ENCODE measurements at regions not wholly inside any gene's neighbourhood (a gene's known extent, or its start where the extent isn't known, plus 50 kb on each side); places are given as distances from the start of the nearest gene placed in this dataset.

- DNase-seq (ENCODE audit: low read depth), result no peak
Observed at GRCh38 chr6:143621876-143622605, 55.7 kb upstream of the PHACTR2 start.

DNA sequence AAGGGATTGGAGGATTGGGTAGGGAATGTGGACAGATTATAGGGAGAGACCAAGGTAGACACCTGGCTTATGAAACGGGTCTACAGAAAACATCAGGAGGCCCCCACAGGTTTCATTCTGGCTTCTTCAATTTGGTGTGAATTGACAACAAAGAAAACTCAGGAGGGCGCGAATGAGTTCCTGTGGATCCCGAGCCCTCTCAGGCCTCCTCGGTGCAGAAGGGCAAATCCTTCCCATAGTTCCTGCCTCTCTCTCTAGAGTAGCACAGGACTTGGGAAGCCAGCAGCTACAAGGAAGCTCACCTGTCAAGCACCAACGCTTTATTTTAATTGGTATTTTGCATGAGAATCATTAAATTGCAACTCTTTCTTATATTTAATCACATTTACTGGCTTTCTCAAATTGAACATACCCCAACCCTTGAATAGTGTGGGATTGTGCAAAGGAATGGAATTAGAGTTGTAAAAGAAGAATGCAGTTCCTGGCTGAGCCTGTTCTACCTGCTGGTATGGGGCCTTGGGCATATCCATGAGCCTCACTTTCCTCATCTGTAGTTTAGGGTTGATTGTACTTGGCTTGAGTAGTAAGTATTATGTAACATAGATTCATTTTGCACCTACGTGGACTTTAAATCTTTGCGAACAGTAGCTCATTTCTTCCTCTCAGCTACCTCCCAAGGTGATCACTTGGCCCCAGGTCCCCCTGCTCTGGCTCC lies 56.4 kb upstream of the PHACTR2 start:
- no peak for DNase-seq (ENCODE audit: low read depth)

DNA sequence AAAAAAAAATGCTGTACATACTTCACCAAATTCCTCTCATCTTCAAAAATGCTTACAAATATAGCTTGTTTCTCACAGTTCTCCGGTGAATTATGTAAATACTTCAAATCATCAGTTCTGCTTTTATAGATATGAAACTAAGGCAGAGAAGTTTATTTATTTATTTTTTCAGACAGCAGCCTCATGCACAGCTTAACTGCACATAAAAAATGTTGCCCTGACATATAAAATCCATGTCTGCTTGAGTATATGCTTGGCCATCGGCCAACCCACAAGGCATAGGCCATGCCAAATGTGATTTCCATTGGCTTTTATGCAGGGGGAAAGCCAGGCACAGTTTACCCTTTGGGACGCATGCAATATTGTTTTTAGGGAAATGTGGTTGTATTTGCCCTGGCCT lies 57.3 kb upstream of the PHACTR2 start:
- DNase-seq (ENCODE audit: low read depth), result no peak

DNA sequence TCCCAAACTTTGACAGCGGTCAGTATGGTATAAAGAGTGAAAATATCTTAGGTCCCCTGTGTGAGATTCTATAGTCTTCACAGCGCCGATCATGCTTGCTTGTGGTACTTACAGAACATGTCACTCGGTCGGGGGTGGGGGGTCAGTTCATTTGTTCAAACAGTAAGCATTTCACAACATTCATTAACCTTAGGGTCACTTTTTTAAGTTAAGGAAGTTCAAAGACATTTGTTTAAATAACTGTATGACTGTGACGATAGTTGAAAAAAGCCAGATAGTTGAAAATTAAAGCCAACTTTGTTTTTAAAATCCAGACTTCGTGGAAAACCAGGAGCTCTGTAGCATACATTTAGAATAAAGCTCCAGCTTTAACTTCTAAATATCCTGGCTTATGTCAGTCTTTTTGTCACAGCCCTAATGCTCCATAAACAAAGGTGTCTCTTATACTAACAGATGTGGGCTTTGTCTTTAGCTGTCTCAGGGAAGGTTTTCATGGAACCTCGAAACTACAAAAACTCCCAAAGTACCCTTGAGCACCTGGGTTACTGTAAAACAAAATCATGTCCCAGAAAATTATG lies 57.9 kb upstream of the PHACTR2 start:
- DNase-seq (ENCODE audit: low read depth), result no peak

DNA sequence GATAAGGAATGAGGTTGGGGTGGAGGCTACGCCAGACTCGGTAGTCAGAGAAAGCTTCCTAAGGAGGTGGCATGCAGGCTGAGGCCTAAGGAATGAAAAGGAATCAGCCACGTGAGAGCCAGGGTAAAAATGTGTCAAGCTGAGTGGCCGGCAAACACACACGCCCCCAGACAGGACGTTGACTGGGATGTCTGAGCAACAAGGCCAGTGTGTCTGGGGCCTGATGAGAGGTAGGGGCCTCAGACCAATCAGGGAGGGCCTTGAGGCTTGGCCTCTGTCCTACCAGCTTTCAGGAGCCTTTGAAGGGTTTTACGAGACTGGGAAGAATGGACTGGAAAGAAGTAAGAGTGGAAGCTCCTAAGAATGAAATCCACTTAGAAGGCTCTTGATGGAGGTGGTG lies 61.0 kb upstream of the PHACTR2 start:
- DNase-seq (ENCODE audit: low read depth), result no peak

DNA sequence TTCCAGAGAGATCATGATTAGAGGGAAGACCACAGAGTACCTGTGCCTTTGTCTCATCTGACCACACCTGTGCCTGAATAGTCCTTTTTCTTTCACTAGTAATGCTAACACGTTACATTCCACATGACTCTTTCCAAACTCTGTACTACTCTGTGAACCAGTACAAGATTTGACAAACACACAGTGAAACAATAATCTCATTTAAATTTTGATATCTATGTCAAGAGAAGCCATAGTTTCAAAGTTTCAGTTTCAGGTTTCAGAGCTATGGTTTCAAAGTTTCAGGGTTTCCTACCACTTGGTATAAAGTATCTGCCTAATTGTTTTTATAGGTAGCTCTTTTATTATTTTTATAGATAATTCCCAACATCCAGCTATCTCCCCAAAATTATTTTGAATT lies 62.0 kb upstream of the PHACTR2 start:
- no peak for DNase-seq (ENCODE audit: low read depth)

DNA sequence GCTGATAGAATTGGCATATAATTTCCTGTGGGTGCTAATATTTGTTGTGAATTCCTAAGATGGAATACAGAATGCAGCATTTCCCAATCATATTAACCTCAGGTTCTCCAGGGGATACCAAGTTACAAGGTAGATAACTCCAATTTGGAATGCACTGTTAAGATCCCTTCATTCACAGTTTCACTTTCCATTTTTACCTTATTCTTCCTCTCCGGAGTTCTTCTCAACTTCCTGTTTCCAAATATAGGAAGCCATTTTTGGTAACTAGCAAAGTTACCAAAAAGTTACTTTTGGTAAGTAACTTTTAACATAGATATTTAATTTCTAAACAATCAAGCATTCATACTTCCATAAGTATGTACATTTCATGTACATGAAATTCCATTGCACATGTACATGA lies 63.5 kb upstream of the PHACTR2 start:
- DNase-seq (ENCODE audit: low read depth), result no peak

- DNase-seq (ENCODE audit: low read depth), result no peak
Observed at GRCh38 chr6:143613749-143614148, 64.0 kb upstream of the PHACTR2 start.

DNA sequence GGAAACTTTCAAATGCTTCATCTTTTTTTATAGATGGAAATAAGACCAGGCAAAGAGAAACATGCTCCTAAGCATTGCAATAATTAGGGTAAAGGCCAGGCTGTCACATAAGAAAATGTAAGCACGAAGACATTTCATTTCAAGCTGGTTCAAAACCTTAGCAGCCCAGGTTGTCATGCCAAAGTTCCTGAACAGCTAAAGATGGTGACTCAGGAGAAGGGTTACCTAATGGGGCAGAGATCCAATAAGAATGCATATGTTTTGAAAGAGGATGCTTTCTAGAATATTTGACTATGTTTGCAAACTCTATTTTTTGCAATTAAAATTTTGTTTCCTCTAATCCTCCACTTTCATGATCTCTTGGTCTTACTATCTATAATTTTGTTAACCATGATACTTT lies 65.6 kb upstream of the PHACTR2 start:
- no peak for DNase-seq (ENCODE audit: low read depth)

DNA sequence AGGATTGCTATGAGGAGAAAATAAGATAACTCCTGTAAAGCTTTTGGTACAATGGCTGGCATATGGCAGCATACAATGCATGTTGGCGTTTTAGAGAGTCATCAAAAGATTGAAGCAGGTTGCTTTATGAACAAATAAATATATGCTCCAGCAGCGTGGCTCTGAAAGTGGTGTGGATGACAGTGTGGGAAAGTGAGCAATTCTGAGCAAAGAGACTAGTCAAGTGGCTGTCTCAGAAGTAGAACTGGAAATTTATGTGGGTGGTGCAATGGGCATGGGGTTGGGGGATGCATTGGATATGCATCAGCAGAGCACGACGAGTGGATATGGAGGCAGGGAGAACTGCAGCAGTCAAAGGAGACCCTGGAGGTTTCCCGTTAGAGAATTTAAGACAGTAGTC lies 66.2 kb upstream of the PHACTR2 start:
- DNase-seq (ENCODE audit: low read depth), result no peak

DNA sequence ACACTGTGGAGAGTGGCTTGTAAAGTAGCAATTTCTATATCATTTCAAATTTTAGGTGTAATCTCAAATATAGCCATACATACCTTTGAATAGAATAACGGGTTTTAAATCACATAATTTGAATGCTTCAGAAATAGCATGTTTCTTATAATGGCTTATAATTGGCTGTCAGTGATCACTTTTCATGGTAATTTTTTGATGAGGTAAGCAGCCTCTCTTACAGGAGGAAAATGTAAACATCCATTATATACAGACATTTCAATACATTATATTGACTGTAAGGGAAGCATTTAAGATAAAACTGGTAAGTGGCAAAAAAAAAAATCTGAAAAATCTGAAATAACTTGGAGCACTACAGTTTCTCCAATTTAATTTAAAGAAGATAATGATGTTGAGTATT lies 67.8 kb upstream of the PHACTR2 start:
- DNase-seq (ENCODE audit: low read depth), result no peak

DNA sequence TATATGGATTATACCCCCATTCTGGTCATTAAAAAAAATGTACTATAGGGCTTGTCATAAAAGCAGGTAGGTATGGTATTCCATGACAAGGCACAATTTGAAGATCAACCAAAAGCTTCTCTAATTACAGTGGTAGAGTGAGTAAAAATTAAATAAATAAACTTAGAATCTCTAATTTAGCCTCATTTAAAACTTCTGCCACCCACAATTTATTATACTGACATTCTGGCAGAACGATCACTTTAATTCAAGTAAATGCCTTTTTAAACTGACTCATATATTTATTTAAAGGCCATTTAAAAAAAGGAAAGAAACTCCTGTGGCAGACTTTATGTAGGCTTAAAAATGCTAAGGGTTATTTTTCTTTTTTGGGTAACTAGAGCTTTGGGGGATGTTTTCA lies 68.3 kb upstream of the PHACTR2 start:
- no peak for DNase-seq (ENCODE audit: low read depth)

- DNase-seq (ENCODE audit: low read depth), result no peak
Observed at GRCh38 chr6:143608906-143609305, 68.9 kb upstream of the PHACTR2 start.

- DNase-seq (ENCODE audit: low read depth), result no peak
Observed at GRCh38 chr6:143607974-143608373, 69.8 kb upstream of the PHACTR2 start.

- DNase-seq (ENCODE audit: low read depth), result no peak
Observed at GRCh38 chr6:143607168-143607567, 70.6 kb upstream of the PHACTR2 start.

GRCh38 chr6:143605906-143606521 lies 71.8 kb upstream of the PHACTR2 start:
- no peak for DNase-seq (ENCODE audit: low read depth)

- DNase-seq (ENCODE audit: low read depth), result no peak
Observed at GRCh38 chr6:143603455-143603854, 74.3 kb upstream of the PHACTR2 start.

- no peak for DNase-seq (ENCODE audit: low read depth)
Observed at GRCh38 chr6:143601504-143601903, 76.3 kb upstream of the PHACTR2 start.

- no peak for DNase-seq (ENCODE audit: low read depth)
Observed at GRCh38 chr6:143600821-143601220, 76.9 kb upstream of the PHACTR2 start.

GRCh38 chr6:143598466-143599080 lies 79.2 kb upstream of the PHACTR2 start:
- DNase-seq (ENCODE audit: low read depth), result no peak

DNA sequence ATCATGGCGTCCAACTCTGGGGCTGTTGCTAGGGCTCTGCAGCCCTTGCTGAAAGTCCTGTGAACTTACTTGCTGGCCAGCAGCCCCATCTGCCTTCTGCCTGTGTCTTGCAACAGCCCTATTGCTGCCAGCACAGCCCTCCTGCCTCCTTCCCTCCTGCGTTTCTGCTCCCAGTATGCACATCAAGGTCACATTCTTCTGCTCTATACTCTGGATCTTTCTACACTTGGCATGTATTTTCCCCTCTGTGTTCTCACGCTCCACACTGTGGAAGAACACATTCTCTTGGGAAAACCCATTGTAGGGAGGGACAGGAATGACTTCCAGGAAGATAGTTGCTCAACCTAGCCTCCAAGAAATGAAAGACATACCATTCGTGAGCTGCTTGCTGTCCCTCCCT lies 80.9 kb upstream of the PHACTR2 start:
- peak; percentile 92 for DNase-seq (ENCODE audit: low read depth)

DNA sequence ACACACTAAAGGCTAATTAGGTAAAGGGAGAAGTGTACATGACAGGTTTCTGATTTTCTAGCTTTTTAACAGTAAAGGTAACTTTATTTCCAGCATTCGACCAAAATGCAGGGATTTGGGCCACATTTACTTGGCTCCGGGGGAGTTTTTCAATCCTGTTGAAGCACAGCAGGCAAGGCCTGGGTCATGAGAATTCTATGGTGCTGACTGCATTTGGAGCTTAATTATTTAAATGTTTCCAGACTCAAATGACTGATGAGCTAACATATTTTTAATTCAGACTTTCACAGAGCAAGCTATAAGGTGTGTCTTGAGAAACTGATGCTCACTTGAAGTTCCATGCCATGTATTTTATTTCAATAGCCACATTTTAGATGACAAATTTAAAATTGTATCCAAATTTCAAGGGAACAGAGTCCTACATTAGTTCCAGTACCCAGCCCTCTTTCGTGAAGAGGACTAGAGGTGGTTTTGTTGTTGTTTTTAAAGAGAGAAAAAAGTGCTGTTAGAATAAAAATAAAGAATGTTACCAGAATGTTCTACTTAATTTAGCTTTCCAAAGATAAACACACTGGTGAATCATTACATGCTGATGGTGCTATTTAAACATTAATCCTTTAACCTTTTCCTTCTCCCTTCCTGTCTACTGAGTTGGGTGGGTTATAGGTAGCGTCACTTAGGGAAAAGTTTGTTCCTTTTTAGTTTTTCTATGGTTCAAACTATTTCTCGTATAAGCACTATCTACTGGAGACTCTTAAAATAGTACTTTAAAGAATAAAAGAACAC lies 82.3 kb upstream of the PHACTR2 start:
- DNase-seq (ENCODE audit: low read depth), result no peak

Measured in GM04503 (cell line).